H9 (cell line): ENCODE measurements at regions not wholly inside any gene's neighbourhood (a gene's known extent, or its start where the extent isn't known, plus 50 kb on each side); places are given as distances from the start of the nearest gene placed in this dataset.

Source experiments
- DNase-seq: peaks from one replicate; pipeline ENCODE4 v3.0.0-alpha.2; 2017
- H2AFZ ChIP-seq: one replicate; pipeline ENCODE4 v1.6.1; 2013; ENCODE audit warnings: mild to moderate bottlenecking, low read length, control low read depth, moderate library complexity
- H2AK5ac ChIP-seq: 2 replicates; pipeline ENCODE4 v1.6.1; 2013; ENCODE audit warnings: low read length, control low read depth, mixed read lengths; ENCODE audit not compliant: insufficient read length
- H2BK120ac ChIP-seq: one replicate; pipeline ENCODE4 v1.6.1; 2013; ENCODE audit warnings: low read depth, mild to moderate bottlenecking, low read length, control low read depth, inconsistent platforms; ENCODE audit not compliant: poor library complexity, severe bottlenecking
- H2BK12ac ChIP-seq: 2 replicates; pipeline ENCODE4 v1.6.1; 2013; ENCODE audit warnings: low read length, control low read depth, mixed read lengths, low read depth; ENCODE audit not compliant: insufficient read length
- H2BK15ac ChIP-seq: 2 replicates; pipeline ENCODE4 v1.6.1; 2013; ENCODE audit warnings: low read depth, low read length, control low read depth
- H2BK20ac ChIP-seq: one replicate; pipeline ENCODE4 v1.6.1; 2013; ENCODE audit warnings: low read depth, mild to moderate bottlenecking, low read length, control low read depth, inconsistent platforms; ENCODE audit not compliant: poor library complexity, severe bottlenecking
- H2BK5ac ChIP-seq: 2 replicates; pipeline ENCODE4 v1.6.1; 2013; ENCODE audit warnings: low read length, control low read depth, mixed read lengths; ENCODE audit not compliant: insufficient read length
- H3K14ac ChIP-seq: 2 replicates; pipeline ENCODE4 v1.6.1; 2013; ENCODE audit warnings: low read length, control low read depth; ENCODE audit not compliant: insufficient read depth
- H3K18ac ChIP-seq: 2 replicates; pipeline ENCODE4 v1.6.1; 2013; ENCODE audit warnings: low read depth, mild to moderate bottlenecking, mixed read lengths, low read length, control low read depth; ENCODE audit not compliant: insufficient read length
- H3K23ac ChIP-seq: 2 replicates; pipeline ENCODE4 v1.6.1; 2013; ENCODE audit warnings: low read length, control low read depth, mixed read lengths, low read depth; ENCODE audit not compliant: insufficient read length
- H3K23me2 ChIP-seq: 2 replicates; pipeline ENCODE4 v1.6.1; 2013; ENCODE audit warnings: low read depth, mild to moderate bottlenecking, mixed read lengths, low read length, control low read depth; ENCODE audit not compliant: insufficient read length, poor library complexity, severe bottlenecking
- H3K27ac ChIP-seq: 2 replicates; pipeline ENCODE4 v1.5.1; 2013; ENCODE audit warnings: low read length, control low read depth, mixed read lengths, low read depth; ENCODE audit not compliant: insufficient read length
- H3K27me3 ChIP-seq: 2 replicates; pipeline ENCODE4 v1.6.1; 2013; ENCODE audit warnings: low read length, control low read depth, inconsistent platforms; ENCODE audit not compliant: insufficient read depth
- H3K4ac ChIP-seq: 2 replicates; pipeline ENCODE4 v1.6.1; 2013; ENCODE audit warnings: low read depth, mild to moderate bottlenecking, control low read depth, inconsistent platforms, low read length, moderate library complexity
- H3K4me1 ChIP-seq: 2 replicates; pipeline ENCODE4 v1.6.1; 2013; ENCODE audit warnings: low read length, control low read depth, inconsistent platforms; ENCODE audit not compliant: insufficient read depth
- H3K4me2 ChIP-seq: 2 replicates; pipeline ENCODE4 v1.6.1; 2013; ENCODE audit warnings: low read length, control low read depth, mixed read lengths; ENCODE audit not compliant: insufficient read length, insufficient read depth
- H3K56ac ChIP-seq: 2 replicates; pipeline ENCODE4 v1.6.1; 2013; ENCODE audit warnings: low read depth, mild to moderate bottlenecking, mixed read lengths, low read length, control low read depth; ENCODE audit not compliant: insufficient read length
- H3K79me1 ChIP-seq: 2 replicates; pipeline ENCODE4 v1.6.1; 2013; ENCODE audit warnings: low read depth, mild to moderate bottlenecking, moderate library complexity, low read length, control low read depth, inconsistent platforms; ENCODE audit not compliant: insufficient read depth, poor library complexity, severe bottlenecking
- H3K79me2 ChIP-seq: 2 replicates; pipeline ENCODE4 v1.6.1; 2013; ENCODE audit warnings: low read length, control low read depth, inconsistent platforms; ENCODE audit not compliant: insufficient read depth
- H3K9ac ChIP-seq: 2 replicates; pipeline ENCODE4 v1.6.1; 2013; ENCODE audit warnings: low read length, control low read depth, mixed read lengths; ENCODE audit not compliant: insufficient read length; ENCODE audit errors: extremely low read depth
- H3K9me3 ChIP-seq: one replicate; pipeline ENCODE4 v1.6.1; 2013; ENCODE audit warnings: low read depth, low read length, inconsistent platforms; ENCODE audit not compliant: control insufficient read depth
- H3T11ph ChIP-seq: one replicate; pipeline ENCODE4 v1.6.1; 2013; ENCODE audit warnings: mild to moderate bottlenecking, low read length, control low read depth, inconsistent platforms
- H4K20me1 ChIP-seq: one replicate; pipeline ENCODE4 v1.6.1; 2013; ENCODE audit not compliant: control insufficient read depth, insufficient read length, insufficient read depth
- H4K5ac ChIP-seq: 2 replicates; pipeline ENCODE4 v1.6.1; 2013; ENCODE audit warnings: low read depth, mild to moderate bottlenecking, mixed read lengths, low read length, control low read depth; ENCODE audit not compliant: insufficient read length
- H4K8ac ChIP-seq: replicated peaks from 2 replicates; pipeline ENCODE4 v1.6.1; 2013; ENCODE audit warnings: low read length, control low read depth, mixed read lengths, low read depth; ENCODE audit not compliant: insufficient read length
- H4K91ac ChIP-seq: 2 replicates; pipeline ENCODE4 v1.6.1; 2013; ENCODE audit warnings: low read depth, mild to moderate bottlenecking, moderate library complexity, mixed read lengths, low read length, control low read depth; ENCODE audit not compliant: insufficient read length
- H3K27ac Mint-ChIP-seq, 3 experiments: 2 replicates in 2 of 3; 3 replicates in 1 of 3; pipeline ENCODE4 v1.8.0; 2020 to 2021; ENCODE audit warnings: mixed read lengths in 3 of 3, mild to moderate bottlenecking in 1 of 3, moderate library complexity in 1 of 3
- H3K27me3 Mint-ChIP-seq: 2 replicates; pipeline ENCODE4 v1.8.0; 2021; ENCODE audit warnings: low read depth, mild to moderate bottlenecking, moderate library complexity, mixed read lengths
- H3K36me3 Mint-ChIP-seq, 3 experiments: 2 replicates in 2 of 3; 3 replicates in 1 of 3; pipeline ENCODE4 v1.8.0; 2020 to 2021; ENCODE audit warnings: low read depth in 3 of 3, mixed read lengths in 3 of 3; ENCODE audit not compliant: insufficient read depth in 1 of 3
- H3K4me1 Mint-ChIP-seq, 2 experiments: 2 replicates each; pipeline ENCODE4 v1.8.0; 2020; ENCODE audit warnings: mixed read lengths in 2 of 2
- H3K4me3 Mint-ChIP-seq, 2 experiments: 2 replicates in 1 of 2; 3 replicates in 1 of 2; pipeline ENCODE4 v1.8.0; 2020 to 2021; ENCODE audit warnings: mild to moderate bottlenecking in 2 of 2, mixed read lengths in 2 of 2, moderate library complexity in 1 of 2
- H3K9me3 Mint-ChIP-seq, 2 experiments: 2 replicates in 1 of 2; 3 replicates in 1 of 2; pipeline ENCODE4 v1.8.0; 2020; ENCODE audit warnings: mild to moderate bottlenecking in 2 of 2, mixed read lengths in 2 of 2, moderate library complexity in 1 of 2
- WGBS: extraction: QIAGEN DNeasy Blood & Tissue Kit; methylation state at CpG from one replicate; pipeline ENCODE4 v1.1.7; 2013; ENCODE audit warnings: missing lambda C conversion rate, low lambda C conversion rate, mixed read lengths; ENCODE audit not compliant: insufficient read length; ENCODE audit errors: extremely low coverage; 5-methylcytosine and 5-hydroxymethylcytosine counted together
- TF ChIP-seq, protein P1 (sequence below): fragments of 200-600 bp; sonication (generic); conservative IDR thresholded peaks from 3 replicates; pipeline ENCODE4 v1.8.0; 2021; ENCODE audit warnings: antibody characterized with exemption, mild to moderate bottlenecking

DNA sequence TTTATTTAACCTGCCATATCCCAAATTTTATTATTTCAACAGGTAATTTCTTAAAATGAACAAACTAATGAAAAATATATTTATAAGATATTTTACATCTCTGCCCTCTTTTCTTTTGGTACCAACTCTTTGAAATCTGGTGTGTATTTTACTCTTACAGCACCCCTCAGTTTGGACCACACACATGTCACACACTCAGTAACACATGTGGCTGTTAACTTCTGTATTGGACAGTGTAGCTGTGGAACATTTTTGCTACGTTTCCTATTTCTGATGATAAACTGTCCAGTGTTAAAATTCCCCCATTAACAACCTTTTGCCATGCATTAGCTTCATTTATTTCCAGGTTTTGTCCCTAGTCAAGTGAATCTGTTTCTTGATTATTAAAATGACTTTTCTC, 250.6 kb downstream of the NFKBIZ start:
- Mint-ChIP-seq H3K4me3 (no peak overlapping the region), H3K27ac (no peak overlapping the region), H3K36me3 (no peaks in the 10 kb centered on the region), H3K4me1 (peaks cover 4% of the 10 kb centered on the region in 2 experiments; a peak in 3 of 4 replicates), H3K9me3 (no peaks in the 10 kb centered on the region), H3K27me3 (no peaks in the 10 kb centered on the region)
- H3K4me2 ChIP-seq: no peak overlapping the region
- no peak overlapping the region for H3K56ac ChIP-seq
- H2BK120ac ChIP-seq: no peak overlapping the region
- no peak overlapping the region for H2AFZ ChIP-seq
- no peak overlapping the region for H3K9ac ChIP-seq
- H4K5ac ChIP-seq: no peak overlapping the region
- no peak overlapping the region for H4K91ac ChIP-seq
- H2BK5ac ChIP-seq: no peak overlapping the region
- TF ChIP-seq, protein P1, sequence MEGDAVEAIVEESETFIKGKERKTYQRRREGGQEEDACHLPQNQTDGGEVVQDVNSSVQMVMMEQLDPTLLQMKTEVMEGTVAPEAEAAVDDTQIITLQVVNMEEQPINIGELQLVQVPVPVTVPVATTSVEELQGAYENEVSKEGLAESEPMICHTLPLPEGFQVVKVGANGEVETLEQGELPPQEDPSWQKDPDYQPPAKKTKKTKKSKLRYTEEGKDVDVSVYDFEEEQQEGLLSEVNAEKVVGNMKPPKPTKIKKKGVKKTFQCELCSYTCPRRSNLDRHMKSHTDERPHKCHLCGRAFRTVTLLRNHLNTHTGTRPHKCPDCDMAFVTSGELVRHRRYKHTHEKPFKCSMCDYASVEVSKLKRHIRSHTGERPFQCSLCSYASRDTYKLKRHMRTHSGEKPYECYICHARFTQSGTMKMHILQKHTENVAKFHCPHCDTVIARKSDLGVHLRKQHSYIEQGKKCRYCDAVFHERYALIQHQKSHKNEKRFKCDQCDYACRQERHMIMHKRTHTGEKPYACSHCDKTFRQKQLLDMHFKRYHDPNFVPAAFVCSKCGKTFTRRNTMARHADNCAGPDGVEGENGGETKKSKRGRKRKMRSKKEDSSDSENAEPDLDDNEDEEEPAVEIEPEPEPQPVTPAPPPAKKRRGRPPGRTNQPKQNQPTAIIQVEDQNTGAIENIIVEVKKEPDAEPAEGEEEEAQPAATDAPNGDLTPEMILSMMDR: no peak
- no peak overlapping the region for H3K4ac ChIP-seq
- H3K79me2 ChIP-seq: no peaks in the 10 kb centered on the region
- no peak overlapping the region for H2BK15ac ChIP-seq
- H2BK12ac ChIP-seq: no peak overlapping the region
- H2BK20ac ChIP-seq: no peak overlapping the region
- H3K14ac ChIP-seq: no peak overlapping the region
- no peak overlapping the region for H2AK5ac ChIP-seq
- no CpG with 5 or more reads among the region's 1 CpG for WGBS
- H3K9me3 ChIP-seq: no peaks in the 10 kb centered on the region
- H3K27ac ChIP-seq: no peak overlapping the region
- H3K4me1 ChIP-seq: no peaks in the 10 kb centered on the region
- no peak overlapping the region for H4K8ac ChIP-seq
- no peak overlapping the region for H3K18ac ChIP-seq
- DNase-seq: no peak
- no peaks in the 10 kb centered on the region for H3K23me2 ChIP-seq
- no peaks in the 10 kb centered on the region for H3K27me3 ChIP-seq
- no peak overlapping the region for H3T11ph ChIP-seq
- H4K20me1 ChIP-seq: no peaks in the 10 kb centered on the region
- no peaks in the 10 kb centered on the region for H3K79me1 ChIP-seq
- H3K23ac ChIP-seq: no peak overlapping the region
